GM18505 (cell line): ENCODE measurements at regions not wholly inside any gene's neighbourhood (a gene's known extent, or its start where the extent isn't known, plus 50 kb on each side); places are given as distances from the start of the nearest gene placed in this dataset.

Source experiments
- ATAC-seq: cut with Tn5 transposase; IDR thresholded peaks from one replicate; pipeline ENCODE4 v1.9.1; 2021; ENCODE audit not compliant: unreplicated experiment
- POLR2A ChIP-seq: IDR thresholded peaks from 4 replicates; pipeline ENCODE4 v1.6.1; 2011; ENCODE audit warnings: borderline replicate concordance; ENCODE audit not compliant: insufficient read depth, insufficient read length; ENCODE audit errors: extremely low read depth

DNA sequence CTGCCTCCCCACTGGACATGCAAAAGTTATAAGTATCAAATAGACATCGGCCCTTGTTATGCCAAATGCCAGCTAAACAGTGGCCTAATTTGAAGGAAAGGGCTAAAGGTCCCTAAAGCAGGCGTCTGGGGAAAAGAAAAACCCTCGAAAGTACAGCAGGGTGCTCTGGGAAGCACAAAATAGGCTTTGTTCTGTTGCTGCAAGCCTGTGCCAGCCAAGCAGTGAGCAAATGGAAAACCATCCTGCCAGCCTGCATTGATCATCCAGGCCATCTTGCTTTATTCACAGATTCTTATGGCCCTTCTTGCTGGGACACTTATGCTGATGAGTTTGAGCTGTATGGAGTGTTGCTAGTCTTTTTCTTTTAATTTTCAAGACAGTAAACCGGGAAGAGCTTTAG is 62.2 kb upstream of the PLEKHG1 start:
- no peak for ATAC-seq
- TF ChIP-seq POLR2A, result no peak

DNA sequence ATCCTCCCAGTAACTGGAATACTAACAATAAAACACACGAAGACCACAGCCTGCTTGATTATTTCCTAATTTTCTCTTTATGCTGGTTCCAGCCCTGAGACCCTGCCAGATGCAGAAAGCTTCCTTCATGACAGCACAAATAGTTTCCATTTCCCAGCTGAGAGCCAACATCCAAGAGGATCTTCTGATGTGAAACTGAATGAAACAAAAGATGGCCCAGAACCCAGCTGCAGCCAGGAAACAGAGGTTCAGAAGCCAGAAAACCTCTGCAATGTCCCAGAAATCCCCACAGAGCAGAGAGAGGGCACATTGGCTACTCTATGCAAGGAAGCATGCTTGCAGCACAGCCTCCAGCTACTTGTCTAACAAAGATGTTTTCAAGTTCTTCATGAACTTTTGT is 61.8 kb upstream of the PLEKHG1 start:
- no peak for ATAC-seq
- no peak for TF ChIP-seq POLR2A

DNA sequence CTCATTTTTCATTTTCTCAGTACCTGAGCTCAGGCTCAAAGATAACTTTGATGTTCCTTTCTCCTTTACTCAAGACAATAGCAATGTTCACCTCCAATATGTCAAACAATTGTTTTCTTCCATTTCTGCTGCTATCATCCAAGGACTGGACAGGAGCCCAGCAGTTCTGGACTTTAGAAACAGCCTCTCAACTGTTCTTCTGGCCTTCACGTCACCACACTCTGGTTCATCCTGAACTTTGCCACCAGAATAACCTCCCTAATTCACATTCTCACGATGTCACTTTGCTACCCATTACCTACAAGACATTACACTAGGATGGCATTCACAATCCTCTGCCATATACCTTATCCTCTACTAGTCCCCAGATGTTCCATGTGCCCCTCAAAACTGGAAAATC is 60.6 kb upstream of the PLEKHG1 start:
- no peak for ATAC-seq
- TF ChIP-seq POLR2A, result no peak

DNA sequence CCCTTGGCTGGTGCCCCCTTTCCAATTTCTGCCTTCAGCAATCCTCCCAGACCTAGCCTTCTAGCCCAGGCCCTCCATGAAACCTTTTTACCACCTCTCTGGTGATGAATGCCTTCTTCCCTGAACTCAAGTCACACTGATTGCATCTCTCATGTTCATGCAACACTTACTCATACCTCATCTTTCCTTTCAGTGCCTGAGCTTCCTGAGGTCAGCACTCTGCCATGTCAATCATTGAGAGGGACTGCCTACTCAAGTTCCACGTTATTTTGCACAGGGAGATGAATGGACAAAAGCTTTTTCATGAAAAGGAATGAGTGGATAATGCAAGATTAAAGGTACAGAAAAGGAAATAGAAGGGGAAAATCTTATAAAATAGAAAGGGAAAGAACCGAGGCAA is 60.1 kb upstream of the PLEKHG1 start:
- ATAC-seq, result no peak
- TF ChIP-seq POLR2A, result no peak

DNA sequence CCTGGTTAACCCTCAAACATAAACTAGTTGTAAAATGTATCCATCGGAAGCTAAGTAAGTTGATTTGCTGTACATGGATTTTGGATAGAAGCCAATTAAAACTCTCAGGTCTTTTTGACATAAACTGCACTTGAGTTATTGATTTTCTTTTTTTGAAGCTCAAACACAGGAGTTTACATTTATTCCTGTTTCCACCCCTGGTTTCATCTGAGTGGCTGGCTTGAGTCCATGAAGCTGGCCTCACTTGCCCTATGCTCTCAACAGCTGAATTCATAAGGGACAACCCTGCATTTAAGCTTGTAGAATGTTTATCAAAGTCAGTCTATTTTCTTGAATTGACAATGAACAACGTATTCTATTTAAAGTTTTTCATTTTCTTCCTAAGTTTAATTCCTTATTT is 58.1 kb upstream of the PLEKHG1 start:
- no peak for TF ChIP-seq POLR2A
- no peak for ATAC-seq

DNA sequence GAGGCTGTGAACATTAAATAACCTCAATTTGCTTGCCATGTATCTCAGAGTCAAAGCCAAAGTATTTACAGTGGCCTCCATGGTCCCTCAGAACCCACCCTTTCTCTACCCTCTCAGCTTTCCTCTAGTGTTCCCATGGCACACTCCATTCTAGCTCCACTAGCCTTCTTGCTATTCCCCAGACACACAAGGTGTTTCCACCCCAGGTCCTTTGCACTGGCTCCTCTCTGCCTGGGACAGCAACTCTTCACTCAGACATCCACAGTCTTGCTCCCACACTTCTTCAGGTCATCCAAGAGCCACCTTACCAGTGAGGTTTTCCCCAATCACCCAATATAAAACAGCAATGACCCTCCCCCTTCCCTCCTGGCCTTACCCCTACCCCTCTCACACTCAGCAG is 56.5 kb upstream of the PLEKHG1 start:
- no peak for ATAC-seq
- TF ChIP-seq POLR2A, result no peak

- no peak for ATAC-seq
- TF ChIP-seq POLR2A, result no peak
Measured at GRCh38 chr6:150544793-150545192, 54.9 kb upstream of the PLEKHG1 start.

- ATAC-seq, result no peak
- no peak for TF ChIP-seq POLR2A
Measured at GRCh38 chr6:150546457-150546856, 53.2 kb upstream of the PLEKHG1 start.

GRCh38 chr6:150547502-150548222 is 52.0 kb upstream of the PLEKHG1 start:
- TF ChIP-seq POLR2A, result no peak

GRCh38 chr6:150548330-150548729 is 51.4 kb upstream of the PLEKHG1 start:
- no peak for ATAC-seq
- no peak for TF ChIP-seq POLR2A

More at GRCh38 chr6:150547502-150548222, 52.0 kb upstream of the PLEKHG1 start:
- no peak for ATAC-seq

DNA sequence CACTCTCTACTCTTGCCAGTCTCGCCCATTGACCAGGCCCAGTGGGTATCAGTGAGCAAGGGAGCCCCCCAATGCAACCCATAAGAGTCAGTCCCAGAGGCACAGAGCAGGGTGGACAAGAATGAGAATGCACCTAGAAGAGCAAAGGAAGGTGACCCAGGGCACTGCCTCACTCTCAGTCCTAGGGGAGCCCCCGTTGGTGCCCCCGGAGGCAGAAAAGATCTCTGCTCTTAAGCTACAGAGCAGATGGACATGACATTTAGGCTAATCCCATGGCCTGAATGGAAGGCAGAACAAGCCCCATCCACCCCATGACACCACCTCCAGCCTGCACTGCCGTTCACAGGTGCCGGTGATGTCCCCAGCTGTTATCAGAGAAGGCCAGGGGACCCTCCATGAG is 50.7 kb upstream of the PLEKHG1 start:
- no peak for ATAC-seq
- TF ChIP-seq POLR2A, result no peak

- no peak for ATAC-seq
- no peak for TF ChIP-seq POLR2A
Measured at GRCh38 chr6:150549674-150550101, 50.0 kb upstream of the PLEKHG1 start.
